ENCODE measurements at regions not wholly inside any gene's neighbourhood (a gene's known extent, or its start where the extent isn't known, plus 50 kb on each side); places are given as distances from the start of the nearest gene placed in this dataset.

GRCh38 chr16:85319208-85319983 is 207.1 kb upstream of the CIBAR2 start:
- no peak for TF ChIP-seq EZH2 (IDR thresholded peaks at IDR 0.05; ENCODE audit: low read depth)
- TF ChIP-seq, protein P1, sequence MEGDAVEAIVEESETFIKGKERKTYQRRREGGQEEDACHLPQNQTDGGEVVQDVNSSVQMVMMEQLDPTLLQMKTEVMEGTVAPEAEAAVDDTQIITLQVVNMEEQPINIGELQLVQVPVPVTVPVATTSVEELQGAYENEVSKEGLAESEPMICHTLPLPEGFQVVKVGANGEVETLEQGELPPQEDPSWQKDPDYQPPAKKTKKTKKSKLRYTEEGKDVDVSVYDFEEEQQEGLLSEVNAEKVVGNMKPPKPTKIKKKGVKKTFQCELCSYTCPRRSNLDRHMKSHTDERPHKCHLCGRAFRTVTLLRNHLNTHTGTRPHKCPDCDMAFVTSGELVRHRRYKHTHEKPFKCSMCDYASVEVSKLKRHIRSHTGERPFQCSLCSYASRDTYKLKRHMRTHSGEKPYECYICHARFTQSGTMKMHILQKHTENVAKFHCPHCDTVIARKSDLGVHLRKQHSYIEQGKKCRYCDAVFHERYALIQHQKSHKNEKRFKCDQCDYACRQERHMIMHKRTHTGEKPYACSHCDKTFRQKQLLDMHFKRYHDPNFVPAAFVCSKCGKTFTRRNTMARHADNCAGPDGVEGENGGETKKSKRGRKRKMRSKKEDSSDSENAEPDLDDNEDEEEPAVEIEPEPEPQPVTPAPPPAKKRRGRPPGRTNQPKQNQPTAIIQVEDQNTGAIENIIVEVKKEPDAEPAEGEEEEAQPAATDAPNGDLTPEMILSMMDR (conservative IDR thresholded peaks at IDR 0.05): no peak

Measured in PC-9 (cell line).